ENCODE measurements at regions not wholly inside any gene's neighbourhood (a gene's known extent, or its start where the extent isn't known, plus 50 kb on each side); places are given as distances from the start of the nearest gene placed in this dataset.
A peak's percentile ranks its signal among the peaks of the same experiment; 100 is the strongest.

DNA sequence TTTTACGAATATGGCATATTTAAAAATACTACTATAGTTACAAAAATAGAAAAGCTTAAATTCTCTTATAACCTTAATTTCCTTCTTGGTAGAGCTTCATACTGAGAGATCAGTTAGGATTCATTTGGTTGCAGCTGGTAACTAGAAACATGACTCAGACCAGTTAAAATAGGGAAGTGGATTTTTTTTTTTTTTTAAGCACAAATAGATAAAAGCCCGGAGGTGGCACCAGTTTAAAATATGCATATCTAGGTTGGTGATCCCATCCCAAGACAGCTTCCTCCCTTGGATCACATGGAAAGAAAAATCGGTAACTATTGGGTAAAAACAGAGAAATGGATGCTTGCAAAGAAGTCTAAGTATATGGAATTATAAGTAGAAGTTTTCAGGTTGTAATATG is 1634.3 kb downstream of the MAT2B start:
- intact Hi-C loops (cut with micrococcal nuclease; ENCODE audit: unreplicated experiment): no loop called here
- no peaks in the 10 kb centered on the region for H4K20me1 ChIP-seq (ENCODE audit: control insufficient read depth, insufficient read depth)
- H3K9me3 ChIP-seq (replicated peaks; ENCODE audit: control insufficient read depth, insufficient read depth, low read length): no peaks in the 10 kb centered on the region
- no peak for FAIRE-seq
- 11% methylated on average over 3 of the region's 3 CpGs for WGBS (ENCODE audit: insufficient coverage, insufficient replicate concordance, low lambda C conversion rate, missing lambda C conversion rate)
- H3K4me3 ChIP-seq: no peak overlapping the region
- in situ Hi-C loops (cut with MboI): no loop called here
- no peak overlapping the region for H2AFZ ChIP-seq (ENCODE audit: control insufficient read depth, low read depth, low read length)
- H3K4me1 ChIP-seq (ENCODE audit: control insufficient read depth, insufficient read depth, low read length): no peaks in the 10 kb centered on the region
- H3K79me2 ChIP-seq (ENCODE audit: control insufficient read depth, insufficient read depth, low read length): no peaks in the 10 kb centered on the region
- SMC1A ChIA-PET (ENCODE audit: uncharacterized antibody, unreplicated experiment): interaction anchor here (0.6 to 5.9 kb wide), 12 partner anchors 11 to 950 kb away, joined by 3 to 40 read pairs (median 3); no protein-coding TSS in a partner anchor
- H3K27me3 ChIP-seq (replicated peaks in 1 of 2; ENCODE audit: control insufficient read depth in 2 of 2, insufficient read depth in 2 of 2, low read length in 1 of 2): no peaks in the 10 kb centered on the region
- no peak for DNase-seq (ENCODE audit: low read depth, low spot score)
- no peak overlapping the region for H3K9ac ChIP-seq (ENCODE audit: control insufficient read depth, insufficient read depth, low read length)
- POLR2A ChIA-PET: interaction anchor here (1.2 kb wide), 1 partner anchor 11 kb away, joined by 6 read pairs; no protein-coding TSS in a partner anchor
- H3K36me3 ChIP-seq (ENCODE audit: control insufficient read depth in 2 of 2, insufficient read depth in 2 of 2, low read length in 1 of 2): no peaks in the 10 kb centered on the region
- BruUV-seq (replicated peaks): no TSS peak
- no peak overlapping the region for H3K27ac ChIP-seq (ENCODE audit: control insufficient read depth, insufficient read depth)
- TF ChIP-seq ZZZ3 (IDR thresholded peaks at IDR 0.05; ENCODE audit: control insufficient read depth, insufficient read length, low read depth) (no peak), ZBED1 (IDR thresholded peaks at IDR 0.05; ENCODE audit: borderline replicate concordance) (no peak), ZNF384 (IDR thresholded peaks at IDR 0.05; ENCODE audit: borderline replicate concordance, low read depth, low read length) (peak; percentile 61; the same call in 1 of the 2 replicates), SPI1 (IDR thresholded peaks at IDR 0.05; ENCODE audit: borderline replicate concordance, insufficient read depth, low read depth, low read length) (peak; percentile 63; the same call in 1 of the 2 replicates), IKZF2 (IDR thresholded peaks at IDR 0.05) (no peak), ZNF274 (IDR thresholded peaks at IDR 0.05; ENCODE audit: insufficient read depth, insufficient read length) (no peak), PAX5 (IDR thresholded peaks at IDR 0.05; ENCODE audit: borderline replicate concordance, low read depth, low read length) (no peak)
- RAD21 ChIA-PET (ENCODE audit: unreplicated experiment): interaction anchor here (0.7 to 2.4 kb wide), 3 partner anchors 11 to 19 kb away, joined by 3 to 9 read pairs (median 4); no protein-coding TSS in a partner anchor
- ATAC-seq: peak; percentile 83
- H3K4me2 ChIP-seq (ENCODE audit: control insufficient read depth, insufficient read depth): no peak overlapping the region
- CTCF ChIA-PET: interaction anchor here (1.0 to 1.4 kb wide), 2 partner anchors 11 to 28 kb away, joined by 3 to 5 read pairs; no protein-coding TSS in a partner anchor

DNA sequence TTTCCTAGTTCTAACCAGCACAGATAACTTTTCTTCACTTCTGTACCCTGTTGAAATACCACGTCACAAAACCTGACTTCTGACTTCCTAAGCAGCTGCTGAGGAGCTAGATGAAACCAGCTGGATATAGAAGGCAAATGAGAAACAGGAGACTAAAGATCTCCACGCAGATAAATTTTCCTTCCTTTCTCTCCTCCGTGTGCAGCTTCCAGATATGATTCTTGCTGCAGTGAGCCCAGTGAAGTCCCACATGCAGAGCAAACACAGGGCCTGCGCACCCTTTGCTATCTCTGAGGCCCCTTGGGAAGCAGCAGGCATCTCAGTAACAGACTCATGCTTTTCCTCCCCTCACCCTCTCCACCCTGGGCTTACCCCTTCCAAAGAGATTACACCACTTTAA is 1638.3 kb downstream of the MAT2B start:
- H2AFZ ChIP-seq (ENCODE audit: control insufficient read depth, low read depth, low read length): no peak overlapping the region
- H3K4me1 ChIP-seq (ENCODE audit: control insufficient read depth, insufficient read depth, low read length): no peaks in the 10 kb centered on the region
- no peaks in the 10 kb centered on the region for H3K79me2 ChIP-seq (ENCODE audit: control insufficient read depth, insufficient read depth, low read length)
- no peak for DNase-seq (ENCODE audit: low read depth, low spot score)
- no peaks in the 10 kb centered on the region for H4K20me1 ChIP-seq (ENCODE audit: control insufficient read depth, insufficient read depth)
- no peaks in the 10 kb centered on the region for H3K27me3 ChIP-seq (replicated peaks in 1 of 2; ENCODE audit: control insufficient read depth in 2 of 2, insufficient read depth in 2 of 2, low read length in 1 of 2)
- intact Hi-C loops (cut with micrococcal nuclease; ENCODE audit: unreplicated experiment): no loop called here
- ChIA-PET POLR2A (no interaction called here), CTCF (no interaction called here), RAD21 (ENCODE audit: unreplicated experiment) (no interaction called here), SMC1A (ENCODE audit: uncharacterized antibody, unreplicated experiment) (interaction anchor here (1.2 kb wide), 1 partner anchor 18 kb away, joined by 3 read pairs; no protein-coding TSS in a partner anchor)
- no peak overlapping the region for H3K4me3 ChIP-seq
- FAIRE-seq: no peak
- no peak overlapping the region for H3K9ac ChIP-seq (ENCODE audit: control insufficient read depth, insufficient read depth, low read length)
- no peaks in the 10 kb centered on the region for H3K9me3 ChIP-seq (replicated peaks; ENCODE audit: control insufficient read depth, insufficient read depth, low read length)
- TF ChIP-seq HDGF (IDR thresholded peaks at IDR 0.05): no peak
- TF ChIP-seq NFYA (IDR thresholded peaks at IDR 0.05; ENCODE audit: borderline replicate concordance, low read depth, low read length): no peak
- TF ChIP-seq POU2F2 (IDR thresholded peaks at IDR 0.05; ENCODE audit: borderline replicate concordance, low read depth, low read length): no peak
- TF ChIP-seq MTA2 (IDR thresholded peaks at IDR 0.05; ENCODE audit: low read depth): no peak
- 2% methylated on average over 4 of the region's 4 CpGs for WGBS (ENCODE audit: insufficient coverage, insufficient replicate concordance, low lambda C conversion rate, missing lambda C conversion rate)
- ATAC-seq: peak; percentile 37; the same call in 2 of the 3 replicates
- in situ Hi-C loops (cut with MboI): no loop called here
- no TSS peak for BruUV-seq (replicated peaks)
- H3K27ac ChIP-seq (ENCODE audit: control insufficient read depth, insufficient read depth): no peak overlapping the region
- H3K4me2 ChIP-seq (ENCODE audit: control insufficient read depth, insufficient read depth): no peak overlapping the region
- no peaks in the 10 kb centered on the region for H3K36me3 ChIP-seq (ENCODE audit: control insufficient read depth in 2 of 2, insufficient read depth in 2 of 2, low read length in 1 of 2)

Data from GM12878 (cell line).